HepG2 (cell line): ENCODE measurements at regions not wholly inside any gene's neighbourhood (a gene's known extent, or its start where the extent isn't known, plus 50 kb on each side); places are given as distances from the start of the nearest gene placed in this dataset.

Experiments used
- ATAC-seq: fragments of 200-7000 bp; cut with Tn5 transposase; 3 replicates; pipeline ENCODE4 v1.9.1; 2020; ENCODE audit warnings: mild to moderate bottlenecking, moderate library complexity
- BruUV-seq: library from RNA; stranded (reverse); fragments of 400-500 nt; replicated peaks from 2 replicates; lab custom pipeline; 2021; lab: Mats Ljungman, UMichigan
- CTCF ChIA-PET: fragments of 300-600 bp; formaldehyde crosslinking; extraction: SDS; loops from one replicate; lab custom pipeline; 2021; ENCODE audit warnings: low total read pairs, inconsistent platforms, low intra/inter-chr PET ratio; lab: Yijun Ruan, JAX
- POLR2A ChIA-PET: fragments of 350-600 bp; sonication (Branson Sonifier 250); formaldehyde crosslinking; loops from one replicate; lab custom pipeline; 2020; ENCODE audit warnings: antibody characterized with exemption, inconsistent platforms; lab: Yijun Ruan, JAX
- DNase-seq: peaks from one replicate; pipeline ENCODE4 v3.0.0-alpha.2; 2015; ENCODE audit warnings: low spot score
- FAIRE-seq: peaks from 3 replicates; lab custom pipeline; 2011; peaks lifted over from hg19 to GRCh38; lab: Jason Lieb, UNC
- H2AFZ ChIP-seq: one replicate; pipeline ENCODE4 v1.6.1; 2011; ENCODE audit warnings: low read length, inconsistent platforms
- H3K27ac ChIP-seq: fragments of 300-600 bp; 3 replicates; pipeline ENCODE4 v1.8.0; 2011; ENCODE audit warnings: mixed run types, mild to moderate bottlenecking, mixed read lengths, low read length, inconsistent platforms; ENCODE audit not compliant: insufficient read depth; ENCODE audit errors: extremely low read length
- H3K27me3 ChIP-seq, 2 experiments: fragments of 200-600 bp in 1 of 2; 2 replicates in 1 of 2; 3 replicates in 1 of 2; pipeline versions ENCODE4 v1.6.0 to v1.8.0; 2011; ENCODE audit warnings: low read length in 2 of 2, mild to moderate bottlenecking in 2 of 2, moderate library complexity in 2 of 2, inconsistent platforms in 1 of 2; ENCODE audit not compliant: insufficient read depth in 2 of 2, control insufficient read depth in 1 of 2
- H3K36me3 ChIP-seq, 2 experiments: fragments of 200-600 bp in 1 of 2; replicated peaks in 1 of 2; 2 replicates in 1 of 2; 3 replicates in 1 of 2; pipeline versions ENCODE4 v1.5.1 to v1.8.0; 2011; ENCODE audit warnings: low read length in 2 of 2, inconsistent platforms in 1 of 2; ENCODE audit not compliant: insufficient read depth in 2 of 2, control insufficient read depth in 1 of 2
- H3K4me1 ChIP-seq: 2 replicates; pipeline ENCODE4 v1.5.1; 2012; ENCODE audit warnings: low read length, inconsistent platforms; ENCODE audit not compliant: insufficient read depth
- H3K4me2 ChIP-seq: 2 replicates; pipeline ENCODE4 v1.6.0; 2011; ENCODE audit warnings: low read depth, low read length, inconsistent platforms
- H3K4me3 ChIP-seq, 3 experiments: fragments of 200-600 bp in 1 of 3; sonication (generic), shearing (Covaris generic) in 1 of 3; replicated peaks in 1 of 3; 2 replicates each; pipeline ENCODE4 v1.5.1; 2011 to 2016; ENCODE audit warnings: low read length in 3 of 3, inconsistent platforms in 2 of 3, low read depth in 2 of 3, mild to moderate bottlenecking in 2 of 3, control low read depth in 1 of 3, mixed read lengths in 1 of 3; ENCODE audit not compliant: insufficient read depth in 1 of 3
- H3K79me2 ChIP-seq: one replicate; pipeline ENCODE4 v1.6.1; 2011; ENCODE audit warnings: low read length, inconsistent platforms; ENCODE audit not compliant: insufficient read depth
- H3K9ac ChIP-seq: 2 replicates; pipeline ENCODE4 v1.6.0; 2011; ENCODE audit warnings: mild to moderate bottlenecking, low read depth, low read length, inconsistent platforms; ENCODE audit not compliant: insufficient read depth
- H3K9me3 ChIP-seq: 2 replicates; pipeline ENCODE4 v1.5.1; 2012; ENCODE audit warnings: mild to moderate bottlenecking, low read length
- H4K20me1 ChIP-seq: 2 replicates; pipeline ENCODE4 v1.6.0; 2011; ENCODE audit warnings: inconsistent platforms, mild to moderate bottlenecking, low read length, moderate library complexity; ENCODE audit not compliant: insufficient read depth
- ARNT ChIP-seq: fragments of 450-650 bp; IDR thresholded peaks from 2 replicates; pipeline ENCODE4 v1.6.1; 2017
- ATM ChIP-seq: fragments of 450-650 bp; IDR thresholded peaks from 2 replicates; pipeline ENCODE4 v1.7.1; 2017; ENCODE audit warnings: mild to moderate bottlenecking, borderline replicate concordance
- GRHL1 ChIP-seq: sonication (generic); formaldehyde crosslinking; conservative IDR thresholded peaks from 2 replicates; pipeline ENCODE4 v1.8.0; 2022; ENCODE audit warnings: missing genetic modification reagents
- GTF3A ChIP-seq: sonication (generic); formaldehyde crosslinking; conservative IDR thresholded peaks from 2 replicates; pipeline ENCODE4 v1.4.0; 2020; ENCODE audit warnings: mild to moderate bottlenecking, missing genetic modification reagents
- HDAC2 ChIP-seq: sonication (generic); formaldehyde crosslinking; IDR thresholded peaks from 2 replicates; pipeline ENCODE4 v1.4.0; 2020; ENCODE audit warnings: missing genetic modification reagents
- HOXA5 ChIP-seq: sonication (generic); formaldehyde crosslinking; IDR thresholded peaks from 2 replicates; pipeline ENCODE4 v1.4.0; 2020; ENCODE audit warnings: missing genetic modification reagents
- REL ChIP-seq: sonication (generic); formaldehyde crosslinking; conservative IDR thresholded peaks from 2 replicates; pipeline ENCODE4 v1.8.0; 2022; ENCODE audit warnings: mild to moderate bottlenecking, missing genetic modification reagents, moderate library complexity
- RNF2 ChIP-seq: fragments of 450-650 bp; conservative IDR thresholded peaks from 2 replicates; pipeline ENCODE4 v1.6.1; 2016; ENCODE audit warnings: low read depth
- SMAD3 ChIP-seq: sonication (generic); formaldehyde crosslinking; IDR thresholded peaks from 2 replicates; pipeline ENCODE4 v1.4.0; 2020; ENCODE audit warnings: missing genetic modification reagents
- SYNCRIP ChIP-seq: fragments of 200-400 bp; formaldehyde crosslinking; IDR thresholded peaks from 2 replicates; pipeline ENCODE4 v1.6.1; 2018; ENCODE audit warnings: mild to moderate bottlenecking, low read depth, low read length; ENCODE audit not compliant: insufficient read depth
- ZBTB7A ChIP-seq: sonication (generic); formaldehyde crosslinking; IDR thresholded peaks from 2 replicates; pipeline ENCODE4 v1.8.0; 2022; ENCODE audit warnings: mild to moderate bottlenecking, missing genetic modification reagents
- ZNF292 ChIP-seq: sonication (generic); formaldehyde crosslinking; IDR thresholded peaks from 2 replicates; pipeline ENCODE4 v1.8.1; 2022; ENCODE audit warnings: mild to moderate bottlenecking, low read depth, missing genetic modification reagents, borderline replicate concordance
- ZNF432 ChIP-seq: sonication (generic); formaldehyde crosslinking; IDR thresholded peaks from 2 replicates; pipeline ENCODE4 v1.5.0; 2020; ENCODE audit warnings: missing genetic modification reagents, mild to moderate bottlenecking, borderline replicate concordance
- ZNF564 ChIP-seq: sonication (generic); formaldehyde crosslinking; IDR thresholded peaks from 2 replicates; pipeline ENCODE4 v1.8.1; 2023; ENCODE audit warnings: mild to moderate bottlenecking, missing genetic modification reagents
- ZNF616 ChIP-seq: sonication (generic); formaldehyde crosslinking; IDR thresholded peaks from 2 replicates; pipeline ENCODE4 v1.5.0; 2020; ENCODE audit warnings: low read depth, mild to moderate bottlenecking, missing genetic modification reagents
- ZSCAN12 ChIP-seq: sonication (generic); formaldehyde crosslinking; IDR thresholded peaks from 2 replicates; pipeline ENCODE4 v1.9.0; 2021; ENCODE audit warnings: mild to moderate bottlenecking, missing genetic modification reagents
- WGBS: methylation state at CpG from one replicate; pipeline ENCODE4 v1.1.6; 2017; ENCODE audit warnings: low lambda C conversion rate; 5-methylcytosine and 5-hydroxymethylcytosine counted together
- in situ Hi-C: cut with HindIII; loops from 2 replicates; pipeline ENCODE4 v1.10.0; 2017; ENCODE audit warnings: low pct_unique_long_range_greater_than_20kb; ENCODE audit not compliant: extremely low pct_ligation_motif_present
- intact Hi-C: fragments of 100-400 bp; cut with micrococcal nuclease; formaldehyde crosslinking; loops from one replicate; pipeline ENCODE4 v1.10.0; 2022; ENCODE audit not compliant: unreplicated experiment

- Histone ChIP-seq H3K9me3 (0 out of 2 replicates have a peak, but pooled peaks cover 4% of the 10 kb centered on the region), H3K9ac (no peak overlapping the region), H3K4me1 (peaks cover 9% of the 10 kb centered on the region; the same call in 1 of the 2 replicates), H2AFZ (no peak overlapping the region), H3K36me3 (no peaks in the 10 kb centered on the region), H3K4me3 (no peak overlapping the region), H3K27me3 (no peaks in the 10 kb centered on the region), H3K27ac (no peak overlapping the region), H3K79me2 (no peaks in the 10 kb centered on the region), H4K20me1 (no peaks in the 10 kb centered on the region), H3K4me2 (no peak overlapping the region)
- 52% methylated on average over 13 of the region's 13 CpGs for WGBS
- FAIRE-seq (no peak), DNase-seq (no peak), ATAC-seq (no peak)
- intact Hi-C loops (no loop called here), in situ Hi-C loops (no loop called here)
- ChIA-PET POLR2A (no interaction called here), CTCF (no interaction called here)
- BruUV-seq: no TSS peak
- TF ChIP-seq HOXA5 (CRISPR knock-in tag) (no peak), HDAC2 (no peak), SMAD3 (CRISPR knock-in tag) (no peak), GTF3A (CRISPR knock-in tag) (no peak), RNF2 (no peak), ZNF564 (CRISPR knock-in tag) (no peak), ATM (no peak), ZNF432 (CRISPR knock-in tag) (no peak), GRHL1 (CRISPR knock-in tag) (no peak), REL (CRISPR knock-in tag) (no peak), ZBTB7A (CRISPR knock-in tag) (no peak), ARNT (no peak), SYNCRIP (no peak), ZNF616 (no peak), ZSCAN12 (CRISPR knock-in tag) (no peak), ZNF292 (CRISPR knock-in tag) (no peak)
Measured at GRCh38 chr6:67201563-67201962, 1433.5 kb upstream of the ADGRB3 start.
